ENCODE measurements at regions not wholly inside any gene's neighbourhood (a gene's known extent, or its start where the extent isn't known, plus 50 kb on each side); places are given as distances from the start of the nearest gene placed in this dataset.

DNA sequence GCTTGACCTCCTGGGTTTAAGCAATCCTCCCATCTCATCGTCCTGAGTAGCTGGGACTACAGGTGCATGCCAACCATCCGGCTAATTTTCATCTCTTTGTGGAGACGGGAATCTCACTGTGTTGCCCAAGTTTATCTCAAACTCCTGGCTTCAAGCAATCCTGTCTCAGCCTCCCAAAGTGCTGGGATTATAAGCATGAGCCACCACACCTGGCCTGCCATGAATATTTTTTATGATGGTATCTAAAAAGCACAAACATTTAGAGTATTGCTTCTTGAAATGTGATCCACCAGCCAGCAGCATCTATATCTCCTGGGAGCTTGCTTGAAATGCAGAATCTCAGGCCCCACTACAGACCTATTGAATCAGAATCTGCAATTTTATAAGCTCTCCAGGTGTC is 111.2 kb upstream of the CLDN10 start:
- TF ChIP-seq, protein P1, sequence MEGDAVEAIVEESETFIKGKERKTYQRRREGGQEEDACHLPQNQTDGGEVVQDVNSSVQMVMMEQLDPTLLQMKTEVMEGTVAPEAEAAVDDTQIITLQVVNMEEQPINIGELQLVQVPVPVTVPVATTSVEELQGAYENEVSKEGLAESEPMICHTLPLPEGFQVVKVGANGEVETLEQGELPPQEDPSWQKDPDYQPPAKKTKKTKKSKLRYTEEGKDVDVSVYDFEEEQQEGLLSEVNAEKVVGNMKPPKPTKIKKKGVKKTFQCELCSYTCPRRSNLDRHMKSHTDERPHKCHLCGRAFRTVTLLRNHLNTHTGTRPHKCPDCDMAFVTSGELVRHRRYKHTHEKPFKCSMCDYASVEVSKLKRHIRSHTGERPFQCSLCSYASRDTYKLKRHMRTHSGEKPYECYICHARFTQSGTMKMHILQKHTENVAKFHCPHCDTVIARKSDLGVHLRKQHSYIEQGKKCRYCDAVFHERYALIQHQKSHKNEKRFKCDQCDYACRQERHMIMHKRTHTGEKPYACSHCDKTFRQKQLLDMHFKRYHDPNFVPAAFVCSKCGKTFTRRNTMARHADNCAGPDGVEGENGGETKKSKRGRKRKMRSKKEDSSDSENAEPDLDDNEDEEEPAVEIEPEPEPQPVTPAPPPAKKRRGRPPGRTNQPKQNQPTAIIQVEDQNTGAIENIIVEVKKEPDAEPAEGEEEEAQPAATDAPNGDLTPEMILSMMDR (conservative IDR thresholded peaks at IDR 0.05; ENCODE audit: low read length), result no peak
- TF ChIP-seq EZH2phosphoT487 (IDR thresholded peaks at IDR 0.05; ENCODE audit: borderline replicate concordance, low read depth, low read length), result no peak
